LHCN-M2 (cell line): ENCODE measurements at regions not wholly inside any gene's neighbourhood (a gene's known extent, or its start where the extent isn't known, plus 50 kb on each side); places are given as distances from the start of the nearest gene placed in this dataset.
"Not testable (repeated sequence)": the region's sequence is repeated elsewhere in the genome, so short reads cannot be mapped to it uniquely, and the experiment has no call there.

ENCODE experiments used
- DNase-seq: peaks from one replicate; pipeline ENCODE4 v3.0.0-alpha.2; 2012; ENCODE audit warnings: low read depth

DNA sequence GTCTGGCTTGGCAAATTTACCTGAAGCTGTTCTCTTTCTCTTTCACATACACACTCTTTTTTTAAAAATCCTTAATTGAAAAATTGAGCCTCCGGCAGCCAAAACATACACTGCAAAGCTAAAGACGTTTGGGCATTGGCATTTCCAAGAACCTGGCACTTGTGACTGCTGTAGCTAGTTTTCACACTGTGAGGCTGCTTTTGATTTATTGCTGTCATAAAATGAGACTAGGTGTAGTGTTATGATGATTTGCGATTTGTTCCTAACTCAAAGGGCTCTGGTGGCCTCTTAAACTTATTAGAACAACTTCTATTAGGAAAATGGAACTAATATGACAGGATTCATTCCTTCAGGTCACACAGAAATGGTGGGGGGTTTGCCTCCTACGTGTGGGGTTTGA is 377.1 kb upstream of the FAR2 start:
- no peak for DNase-seq

DNA sequence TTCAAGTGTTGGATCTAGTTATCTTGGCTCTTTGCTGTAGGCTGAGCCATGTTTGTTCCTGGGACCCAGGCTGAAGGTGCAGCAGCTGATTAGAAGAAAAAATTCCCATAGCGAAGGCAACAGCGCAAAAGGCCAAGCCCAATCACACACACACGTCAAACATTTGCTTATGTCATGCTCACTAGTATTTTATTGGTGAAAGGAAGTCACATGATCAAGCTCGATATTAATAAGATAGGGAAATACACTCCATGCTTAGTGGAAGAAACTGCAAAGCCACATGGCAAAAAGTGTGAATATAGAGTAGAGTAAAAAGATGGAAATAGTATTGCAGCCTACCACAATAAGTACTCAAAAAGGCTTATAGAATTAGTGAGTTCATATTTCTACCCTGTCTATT is 373.5 kb upstream of the FAR2 start:
- DNase-seq: no peak

DNA sequence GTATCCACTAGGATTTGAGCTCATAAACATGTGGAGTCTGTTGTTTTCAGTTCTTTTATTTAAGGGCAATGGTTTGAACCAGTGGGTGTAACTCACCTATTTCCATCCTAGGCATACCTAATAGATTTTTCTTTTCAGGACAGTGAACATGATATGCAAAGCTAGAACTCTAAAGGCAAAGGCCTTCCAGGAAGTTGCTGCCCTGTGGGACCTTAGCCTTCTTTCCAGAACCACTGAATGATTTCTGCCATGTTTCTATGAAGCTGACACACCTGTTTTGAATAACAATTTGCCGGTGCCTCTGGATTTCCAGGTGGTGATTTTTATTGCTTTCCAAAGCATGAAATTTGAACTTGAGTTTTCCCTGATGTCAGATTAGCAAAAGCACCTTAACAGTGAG is 372.9 kb upstream of the FAR2 start:
- DNase-seq: no peak

DNA sequence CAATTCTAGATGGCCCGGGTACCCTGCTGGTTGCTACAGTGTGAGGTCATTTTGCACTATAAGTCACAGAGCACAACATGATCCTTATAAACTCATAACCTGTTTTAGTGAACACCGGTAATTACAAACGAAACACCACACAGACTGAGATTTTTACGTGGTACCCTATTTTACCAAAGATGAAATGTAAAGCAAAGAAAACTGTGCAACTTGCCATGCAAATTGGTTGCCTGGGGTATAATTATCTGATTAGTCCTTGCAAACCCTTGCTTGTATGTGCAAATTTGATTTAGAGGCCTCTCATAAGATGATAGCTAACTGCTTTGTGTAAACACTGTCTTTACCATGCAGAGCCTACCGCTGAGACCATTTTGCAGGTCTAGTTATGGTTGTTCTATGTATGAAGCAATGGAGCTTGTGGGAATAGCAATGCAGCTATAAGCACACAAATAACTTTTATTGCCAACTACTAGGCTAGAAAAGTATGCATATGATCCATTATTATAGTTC is 372.1 kb upstream of the FAR2 start:
- no peak for DNase-seq

DNA sequence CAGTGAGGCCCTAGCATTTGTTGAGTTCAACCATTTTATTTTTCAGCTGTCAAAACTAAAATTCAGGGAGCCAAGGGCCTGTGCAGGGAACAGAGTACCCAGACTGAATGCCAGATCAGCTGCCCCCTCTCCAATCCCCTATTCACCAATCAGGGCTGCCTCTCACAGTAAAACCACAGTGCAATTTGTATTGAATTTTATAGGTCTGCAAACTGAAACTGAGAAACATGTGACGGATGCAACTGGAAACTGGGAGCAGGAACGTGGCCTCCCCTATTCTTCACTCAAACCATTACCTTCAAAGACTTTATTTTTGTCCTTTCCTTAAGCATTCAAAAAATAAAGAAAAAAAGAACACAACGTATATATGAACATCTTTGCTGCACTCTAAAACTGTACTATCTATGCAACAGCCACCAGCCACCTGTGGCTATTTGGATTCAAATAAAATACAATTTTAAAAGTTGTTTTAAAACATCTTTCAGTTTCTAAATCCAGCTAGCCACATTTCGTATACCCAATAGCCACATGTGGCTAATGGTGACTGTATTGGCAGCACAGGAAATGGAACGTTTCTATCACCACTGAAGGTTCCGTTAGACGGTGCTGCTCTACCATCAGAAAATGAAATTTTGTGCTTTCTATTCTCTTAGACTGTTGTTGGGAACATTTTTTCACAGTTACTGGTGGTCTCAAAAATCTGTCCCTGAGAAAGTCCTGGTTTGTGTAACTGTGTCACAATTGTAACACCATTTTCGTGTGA is 371.3 kb upstream of the FAR2 start:
- no peak for DNase-seq

DNA sequence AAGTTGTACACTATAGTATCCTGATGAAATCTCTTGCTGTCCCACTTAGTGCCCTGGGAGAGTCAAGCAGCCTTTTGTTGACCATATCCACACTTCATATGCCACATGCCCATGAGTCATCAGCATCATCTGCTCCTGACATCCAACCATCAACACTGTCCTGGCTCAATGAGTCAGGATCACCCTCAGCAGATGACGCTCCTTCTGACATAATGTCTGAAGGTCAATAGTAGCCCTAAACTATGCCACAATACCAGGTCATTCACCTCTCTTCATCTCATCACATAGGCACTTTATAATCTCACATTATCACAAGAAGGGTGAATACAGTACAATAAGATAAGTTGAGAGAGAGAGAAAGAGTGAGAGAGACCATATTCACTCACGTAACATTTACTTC is 369.0 kb upstream of the FAR2 start:
- peak; percentile 49 for DNase-seq

GRCh38 chr12:28780960-28781359 is 368.1 kb upstream of the FAR2 start:
- no peak for DNase-seq

DNA sequence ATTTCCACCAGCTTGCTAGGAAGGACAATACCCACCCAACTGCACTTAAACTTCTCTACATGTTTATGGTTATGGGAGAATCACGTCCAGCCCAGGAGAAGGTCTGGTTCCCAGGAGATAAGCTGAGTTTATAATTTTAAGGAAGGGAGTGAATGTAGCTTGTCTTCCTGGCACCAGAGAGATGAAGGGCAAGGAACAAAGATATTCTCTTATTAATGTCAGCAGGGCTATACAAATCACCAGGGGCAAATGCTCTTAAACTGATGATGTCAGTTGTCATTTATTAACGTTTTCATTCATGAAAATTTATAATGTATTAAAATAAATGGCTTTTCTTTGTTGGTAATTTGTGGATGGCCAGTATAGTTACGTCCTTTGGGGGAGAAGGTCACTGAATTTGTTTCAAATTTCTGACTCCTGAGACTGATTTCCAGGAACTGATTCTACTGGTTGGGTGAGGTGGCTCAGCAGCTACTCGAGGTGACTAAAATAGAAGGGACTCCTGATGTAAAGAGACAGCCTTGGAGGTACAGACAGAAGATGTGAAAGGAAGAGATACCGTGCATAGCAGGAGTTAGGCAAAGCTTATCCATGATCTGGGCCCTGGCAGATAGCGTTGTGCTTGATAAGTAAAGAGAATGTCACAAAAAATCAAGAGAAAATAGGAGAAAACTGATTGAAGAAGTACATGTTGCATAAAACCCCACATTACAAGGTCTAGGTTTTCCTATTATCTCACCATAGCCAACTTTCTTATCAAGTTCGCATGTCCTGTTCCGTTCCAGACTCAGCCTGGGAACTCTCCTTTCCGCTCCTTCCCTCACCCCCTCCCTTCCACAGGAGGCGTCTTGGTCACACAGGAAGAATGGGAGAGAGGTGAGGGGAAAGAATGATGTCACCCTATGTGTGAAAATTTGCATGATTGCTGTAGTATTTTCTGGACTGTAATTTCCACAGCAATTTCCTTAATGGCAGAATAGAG is 367.1 kb upstream of the FAR2 start:
- DNase-seq: no peak

GRCh38 chr12:28782812-28783211 is 366.3 kb upstream of the FAR2 start:
- no peak for DNase-seq

DNA sequence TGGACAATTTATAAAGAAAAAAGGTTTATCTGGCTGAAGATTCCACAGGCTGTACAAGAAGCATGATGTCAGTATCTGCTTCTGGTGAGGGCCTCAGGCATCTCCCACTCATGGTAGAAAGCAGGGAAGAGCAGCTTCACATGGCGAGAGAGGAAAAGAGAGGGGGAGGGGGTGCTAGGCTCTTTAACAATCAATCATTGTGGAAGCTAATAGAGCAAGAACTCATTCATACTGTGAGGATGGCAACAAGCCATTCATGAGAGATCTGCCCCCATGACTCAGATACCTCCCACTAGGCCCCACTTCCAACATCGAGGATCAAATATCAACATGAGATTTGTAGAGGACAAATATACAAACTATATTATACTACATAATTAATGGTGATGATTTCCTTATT is 361.9 kb upstream of the FAR2 start:
- DNase-seq: no peak

- DNase-seq: not testable (repeated sequence)
Measured at GRCh38 chr12:28788256-28788655, 360.8 kb upstream of the FAR2 start.

GRCh38 chr12:28793581-28794151 is 355.4 kb upstream of the FAR2 start:
- no peak for DNase-seq

DNA sequence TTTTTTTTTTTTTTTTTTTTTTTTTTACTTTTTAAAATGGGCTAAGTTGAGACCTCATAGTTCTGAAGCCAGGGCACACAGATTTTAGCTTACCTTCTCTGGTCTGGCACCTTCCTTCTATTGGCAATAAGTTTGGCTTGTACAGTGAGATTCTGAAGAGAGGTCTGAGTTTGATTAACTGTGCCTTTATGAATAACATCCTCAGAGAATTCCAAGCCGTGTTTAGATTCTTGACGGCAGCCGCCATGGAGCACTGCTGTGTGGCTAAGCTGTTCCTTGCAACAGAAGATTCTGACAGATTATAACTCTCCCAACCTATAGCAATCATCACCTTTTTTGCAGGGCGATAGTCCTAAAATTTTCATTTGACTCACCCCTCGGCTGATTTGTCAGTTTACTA is 354.9 kb upstream of the FAR2 start:
- no peak for DNase-seq

- no peak for DNase-seq
Measured at GRCh38 chr12:28794786-28795185, 354.3 kb upstream of the FAR2 start.

GRCh38 chr12:28795311-28795710 is 353.8 kb upstream of the FAR2 start:
- no peak for DNase-seq

GRCh38 chr12:28799348-28799747 is 349.7 kb upstream of the FAR2 start:
- DNase-seq: no peak

- no peak for DNase-seq
Measured at GRCh38 chr12:28800129-28800528, 348.9 kb upstream of the FAR2 start.

GRCh38 chr12:28802706-28803438 is 346.2 kb upstream of the FAR2 start:
- DNase-seq: no peak

GRCh38 chr12:28807535-28807934 is 341.5 kb upstream of the FAR2 start:
- no peak for DNase-seq

DNA sequence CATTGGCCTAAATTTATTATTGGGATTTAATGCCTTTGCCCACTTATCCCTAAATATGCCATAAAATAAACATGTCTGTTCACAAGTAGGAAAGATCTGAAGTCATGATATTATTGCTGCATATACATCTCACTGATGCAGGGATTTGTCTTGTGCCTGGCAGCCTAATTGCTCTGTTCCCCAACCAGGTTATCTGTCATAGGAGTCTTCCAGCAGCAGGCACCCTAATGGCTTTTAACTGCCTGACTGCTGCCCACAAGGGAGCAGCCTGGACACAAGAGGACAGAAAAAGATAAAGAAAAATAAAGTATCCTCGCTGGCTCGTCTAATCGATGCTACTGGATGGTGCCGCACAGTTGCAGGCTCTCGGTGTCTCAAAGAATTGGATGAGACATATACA is 337.6 kb upstream of the FAR2 start:
- DNase-seq: no peak

- no peak for DNase-seq
Measured at GRCh38 chr12:28814246-28814645, 334.8 kb upstream of the FAR2 start.

DNA sequence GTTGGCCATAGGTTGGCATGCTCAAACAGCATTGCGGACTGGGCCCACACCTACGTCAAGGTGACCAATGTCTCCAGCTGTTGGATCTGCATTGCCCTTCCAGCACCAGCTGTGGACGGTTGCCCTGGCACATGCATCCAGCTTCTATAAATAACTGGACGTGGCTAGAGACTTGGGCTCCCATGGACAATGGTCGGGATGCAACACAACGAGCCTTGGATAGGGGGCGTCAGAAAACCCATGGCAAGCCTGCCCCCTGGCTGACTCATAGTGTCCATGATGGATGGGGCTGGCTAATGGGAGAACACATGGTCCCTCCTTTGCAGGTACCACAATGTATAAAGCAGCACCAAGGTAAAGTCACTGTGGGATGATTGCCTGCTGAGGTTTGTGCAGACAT is 331.6 kb upstream of the FAR2 start:
- DNase-seq: no peak
